B cell (primary cell): ENCODE measurements at regions not wholly inside any gene's neighbourhood (a gene's known extent, or its start where the extent isn't known, plus 50 kb on each side); places are given as distances from the start of the nearest gene placed in this dataset.

ENCODE experiments used
- ATAC-seq: fragments of 200-7000 bp; cut with Tn5 transposase; one replicate; pipeline ENCODE4 v1.10.0; 2021; ENCODE audit warnings: low read depth, mild to moderate bottlenecking, moderate number of reproducible peaks, moderate library complexity
- CTCF ChIA-PET: fragments of 350-600 bp; sonication (Branson Sonifier 250); formaldehyde crosslinking; loops from one replicate; lab custom pipeline; 2021; ENCODE audit warnings: antibody characterized with exemption, inconsistent platforms; lab: Charles Lee
- POLR2A ChIA-PET: fragments of 350-600 bp; sonication (Branson Sonifier 250); formaldehyde crosslinking; loops from one replicate; lab custom pipeline; 2021; ENCODE audit warnings: antibody characterized with exemption; lab: Charles Lee
- DNase-seq: peaks from one replicate; pipeline ENCODE4 v3.0.0; 2013
- H2AFZ ChIP-seq: 2 replicates; pipeline ENCODE4 v1.6.1; 2012; ENCODE audit warnings: mild to moderate bottlenecking, low read depth, low read length; ENCODE audit not compliant: insufficient read depth, poor library complexity, severe bottlenecking
- H3K27ac ChIP-seq, 2 donors: 1 replicate in 1 of 2; 2 replicates in 1 of 2; pipeline ENCODE4 v1.5.1; 2012 to 2013; ENCODE audit warnings: low read length in 2 of 2, mild to moderate bottlenecking in 2 of 2, moderate library complexity in 1 of 2
- H3K27me3 ChIP-seq, 4 experiments: fragments of 200-600 bp in 1 of 4; sonication (generic) in 1 of 4; replicated peaks in 1 of 4; 1 replicate in 2 of 4; 2 replicates in 2 of 4; pipeline versions ENCODE4 v1.6.1 to v1.7.0; 2013 to 2016; ENCODE audit warnings: low read length in 3 of 4, mild to moderate bottlenecking in 2 of 4, mixed read lengths in 1 of 4, moderate library complexity in 1 of 4; ENCODE audit not compliant: insufficient read depth in 4 of 4, control insufficient read depth in 3 of 4; ENCODE audit errors: control extremely low read depth in 1 of 4
- H3K36me3 ChIP-seq, 2 experiments: replicated peaks in 1 of 2; 1 replicate in 1 of 2; 2 replicates in 1 of 2; pipeline versions ENCODE4 v1.6.1 to v1.7.1; 2013; ENCODE audit warnings: low read length in 1 of 2; ENCODE audit not compliant: insufficient read depth in 2 of 2, control insufficient read depth in 1 of 2; ENCODE audit errors: control extremely low read depth in 1 of 2, extremely low read depth in 1 of 2
- H3K4me1 ChIP-seq, 2 donors: fragments of 200-600 bp in 1 of 2; sonication (generic) in 1 of 2; 1 replicate in 1 of 2; 2 replicates in 1 of 2; pipeline versions ENCODE4 v1.5.1 to v1.6.1; 2013 to 2017; ENCODE audit warnings: low read length in 2 of 2; ENCODE audit not compliant: control insufficient read depth in 2 of 2, insufficient read depth in 2 of 2
- H3K4me2 ChIP-seq: replicated peaks from 2 replicates; pipeline ENCODE3; 2012; ENCODE audit warnings: mild to moderate bottlenecking, low read depth, low read length; ENCODE audit not compliant: poor library complexity, severe bottlenecking
- H3K4me3 ChIP-seq, 5 experiments: fragments of 200-600 bp in 1 of 5; sonication (generic) in 1 of 5; 1 replicate in 3 of 5; 2 replicates in 2 of 5; pipeline versions ENCODE4 v1.5.1 to v1.7.0; 2011 to 2016; ENCODE audit warnings: low read length in 4 of 5, mild to moderate bottlenecking in 4 of 5, low read depth in 2 of 5, control low read depth in 1 of 5, moderate library complexity in 1 of 5; ENCODE audit not compliant: insufficient read depth in 1 of 5; ENCODE audit errors: control extremely low read depth in 1 of 5, extremely low read depth in 1 of 5
- H3K79me2 ChIP-seq: fragments of 200-600 bp; sonication (generic); one replicate; pipeline ENCODE4 v1.6.0; 2016; ENCODE audit warnings: low read length; ENCODE audit not compliant: control insufficient read depth, insufficient read depth
- H3K9ac ChIP-seq: fragments of 200-600 bp; sonication (generic); 2 replicates; pipeline ENCODE4 v1.6.1; 2017; ENCODE audit warnings: mild to moderate bottlenecking, low read length, moderate library complexity
- H3K9me3 ChIP-seq, 3 donors: one replicate each; pipeline versions ENCODE4 v1.6.1 to v1.7.1; 2013; ENCODE audit warnings: low read length in 2 of 3; ENCODE audit not compliant: control insufficient read depth in 2 of 3, insufficient read depth in 1 of 3; ENCODE audit errors: control extremely low read depth in 1 of 3
- H4K20me1 ChIP-seq: 2 replicates; pipeline ENCODE4 v1.6.0; 2012; ENCODE audit warnings: mild to moderate bottlenecking, low read length; ENCODE audit not compliant: insufficient read depth, control insufficient read depth, poor library complexity, severe bottlenecking
- H3K27ac Mint-ChIP-seq: one replicate; pipeline ENCODE4 v1.8.0; 2021; ENCODE audit warnings: mixed read lengths
- H3K27me3 Mint-ChIP-seq: one replicate; pipeline ENCODE4 v1.8.0; 2021; ENCODE audit warnings: mixed read lengths
- H3K4me1 Mint-ChIP-seq: one replicate; pipeline ENCODE4 v1.8.0; 2021; ENCODE audit warnings: mixed read lengths
- H3K4me3 Mint-ChIP-seq: one replicate; pipeline ENCODE4 v1.8.0; 2021; ENCODE audit warnings: mixed read lengths
- H3K9me3 Mint-ChIP-seq: one replicate; pipeline ENCODE4 v1.8.0; 2022; ENCODE audit warnings: mixed read lengths; ENCODE audit not compliant: insufficient read depth
- EZH2 ChIP-seq: IDR thresholded peaks from 2 replicates; pipeline ENCODE4 v1.6.1; 2012; ENCODE audit warnings: borderline replicate concordance, low read depth, mild to moderate bottlenecking, moderate library complexity, low read length; ENCODE audit not compliant: insufficient read depth, poor library complexity, severe bottlenecking
- WGBS: methylation state at CpG from one replicate; pipeline ENCODE4 v1.1.5; 2013; ENCODE audit warnings: missing lambda C conversion rate; ENCODE audit not compliant: insufficient coverage; 5-methylcytosine and 5-hydroxymethylcytosine counted together
- intact Hi-C: fragments of 100-400 bp; cut with micrococcal nuclease; formaldehyde crosslinking; loops from one replicate; pipeline ENCODE4 v1.10.0; 2022
- TF ChIP-seq, protein P1 (sequence below): fragments of 200-600 bp; IDR thresholded peaks from one replicate; pipeline ENCODE4 v1.8.0; 2022; ENCODE audit warnings: antibody characterized with exemption, mild to moderate bottlenecking

DNA sequence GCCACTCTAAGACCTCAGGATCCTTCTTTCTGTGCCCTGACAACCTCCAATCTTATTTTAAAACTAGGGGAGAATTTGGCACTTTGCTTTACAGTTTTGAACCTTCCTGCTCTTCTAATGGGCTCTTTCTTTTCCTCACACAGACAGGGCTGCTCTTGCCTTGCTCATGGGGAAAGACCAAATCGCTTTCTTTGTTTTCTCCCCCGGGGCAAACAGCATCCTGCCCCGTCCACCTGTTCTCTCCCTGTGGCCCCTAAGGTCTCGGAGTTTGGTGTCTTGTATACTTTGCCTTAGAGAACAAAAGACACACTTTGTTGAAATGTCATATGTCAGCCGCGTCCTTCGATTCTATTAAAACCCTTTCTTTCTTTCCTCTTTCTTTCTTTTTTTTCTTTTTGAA, 306.7 kb upstream of the SALL1 start:
- Mint-ChIP-seq H3K27me3 (no peaks in the 10 kb centered on the region), H3K4me1 (no peaks in the 10 kb centered on the region), H3K9me3 (no peaks in the 10 kb centered on the region), H3K27ac (no peak overlapping the region), H3K4me3 (no peak overlapping the region)
- H3K9me3 ChIP-seq, result peaks cover 0 to 3% (median 0%) of the 10 kb centered on the region in 3 donors
- ChIA-PET POLR2A (no interaction called here), CTCF (no interaction called here)
- no peak overlapping the region for H3K27ac ChIP-seq
- DNase-seq, result no peak
- H3K36me3 ChIP-seq, result no peaks in the 10 kb centered on the region
- no peaks in the 10 kb centered on the region for H3K79me2 ChIP-seq
- H3K4me2 ChIP-seq, result no peak overlapping the region
- intact Hi-C loops, result no loop called here
- no peak overlapping the region for H3K9ac ChIP-seq
- H3K4me3 ChIP-seq, result no peak overlapping the region
- no peaks in the 10 kb centered on the region for H4K20me1 ChIP-seq
- WGBS, result 100% methylated on average over 1 of the region's 7 CpGs
- H3K4me1 ChIP-seq, result no peaks in the 10 kb centered on the region
- no peak overlapping the region for H2AFZ ChIP-seq
- ATAC-seq, result no peak
- no peaks in the 10 kb centered on the region for H3K27me3 ChIP-seq
- no peak for TF ChIP-seq EZH2
- TF ChIP-seq, protein P1, sequence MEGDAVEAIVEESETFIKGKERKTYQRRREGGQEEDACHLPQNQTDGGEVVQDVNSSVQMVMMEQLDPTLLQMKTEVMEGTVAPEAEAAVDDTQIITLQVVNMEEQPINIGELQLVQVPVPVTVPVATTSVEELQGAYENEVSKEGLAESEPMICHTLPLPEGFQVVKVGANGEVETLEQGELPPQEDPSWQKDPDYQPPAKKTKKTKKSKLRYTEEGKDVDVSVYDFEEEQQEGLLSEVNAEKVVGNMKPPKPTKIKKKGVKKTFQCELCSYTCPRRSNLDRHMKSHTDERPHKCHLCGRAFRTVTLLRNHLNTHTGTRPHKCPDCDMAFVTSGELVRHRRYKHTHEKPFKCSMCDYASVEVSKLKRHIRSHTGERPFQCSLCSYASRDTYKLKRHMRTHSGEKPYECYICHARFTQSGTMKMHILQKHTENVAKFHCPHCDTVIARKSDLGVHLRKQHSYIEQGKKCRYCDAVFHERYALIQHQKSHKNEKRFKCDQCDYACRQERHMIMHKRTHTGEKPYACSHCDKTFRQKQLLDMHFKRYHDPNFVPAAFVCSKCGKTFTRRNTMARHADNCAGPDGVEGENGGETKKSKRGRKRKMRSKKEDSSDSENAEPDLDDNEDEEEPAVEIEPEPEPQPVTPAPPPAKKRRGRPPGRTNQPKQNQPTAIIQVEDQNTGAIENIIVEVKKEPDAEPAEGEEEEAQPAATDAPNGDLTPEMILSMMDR, result no peak

DNA sequence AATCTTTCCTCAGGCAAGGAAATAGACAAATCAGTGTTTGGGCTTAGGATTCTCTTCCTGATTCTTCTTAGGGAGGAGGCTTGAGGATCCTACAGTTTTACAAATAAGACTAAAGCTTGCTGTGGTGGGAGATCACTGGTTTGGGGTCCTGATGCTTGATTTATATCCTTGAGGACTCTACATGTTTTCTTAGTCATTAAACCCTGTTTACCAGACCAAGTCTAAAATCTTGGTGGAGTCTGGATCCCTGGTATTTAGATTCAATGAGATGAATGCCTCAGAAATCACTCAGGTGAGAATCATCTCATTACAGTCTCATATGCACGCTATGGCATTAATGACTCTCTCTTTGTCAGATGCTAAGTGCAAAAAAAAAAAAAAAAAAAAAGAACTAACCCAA, 304.3 kb upstream of the SALL1 start:
- Mint-ChIP-seq H3K9me3 (no peaks in the 10 kb centered on the region), H3K4me3 (no peak overlapping the region), H3K27me3 (no peaks in the 10 kb centered on the region), H3K4me1 (no peaks in the 10 kb centered on the region), H3K27ac (no peak overlapping the region)
- no peak overlapping the region for H3K4me2 ChIP-seq
- no peaks in the 10 kb centered on the region for H3K4me1 ChIP-seq
- no peak overlapping the region for H3K4me3 ChIP-seq
- TF ChIP-seq, protein P1, result no peak
- no peak for TF ChIP-seq EZH2
- no CpG with 5 or more reads among the region's 1 CpG for whole genome bisulfite sequencing
- H2AFZ ChIP-seq, result no peak overlapping the region
- no peak overlapping the region for H3K27ac ChIP-seq
- no peaks in the 10 kb centered on the region for H3K36me3 ChIP-seq
- ATAC-seq, result no peak
- peaks cover 0 to 3% (median 0%) of the 10 kb centered on the region in 3 donors for H3K9me3 ChIP-seq
- H3K79me2 ChIP-seq, result no peaks in the 10 kb centered on the region
- no peak overlapping the region for H3K9ac ChIP-seq
- no peak for DNase-seq
- H4K20me1 ChIP-seq, result no peaks in the 10 kb centered on the region
- ChIA-PET POLR2A (no interaction called here), CTCF (no interaction called here)
- intact Hi-C loops, result no loop called here
- no peaks in the 10 kb centered on the region for H3K27me3 ChIP-seq
